Bronchial epithelial cell (primary cell): ENCODE measurements at regions not wholly inside any gene's neighbourhood (a gene's known extent, or its start where the extent isn't known, plus 50 kb on each side); places are given as distances from the start of the nearest gene placed in this dataset.

ENCODE experiments used
- DNase-seq: peaks from one replicate; pipeline ENCODE4 v3.0.0-alpha.2; 2010; ENCODE audit warnings: low read depth
- FAIRE-seq: peaks from 2 replicates; lab custom pipeline; 2011; peaks lifted over from hg19 to GRCh38; lab: Jason Lieb, UNC
- H3K27me3 ChIP-seq: 2 replicates; pipeline ENCODE4 v1.5.1; 2011; ENCODE audit warnings: low read length; ENCODE audit not compliant: control insufficient read depth, insufficient read depth
- H3K36me3 ChIP-seq: 2 replicates; pipeline ENCODE4 v1.5.1; 2011; ENCODE audit warnings: low read length; ENCODE audit not compliant: control insufficient read depth, insufficient read depth
- H3K4me3 ChIP-seq: 2 replicates; pipeline ENCODE4 v1.5.1; 2011; ENCODE audit warnings: mild to moderate bottlenecking, low read depth, low read length, control low read depth
- CTCF ChIP-seq: IDR thresholded peaks from 2 replicates; pipeline ENCODE4 v1.5.1; 2011; ENCODE audit warnings: mild to moderate bottlenecking, moderate library complexity, low read length, control low read depth, inconsistent platforms; ENCODE audit not compliant: insufficient read depth, severe bottlenecking

GRCh38 chr1:182280504-182280900, 111.1 kb downstream of the GLUL start:
- no peak for FAIRE-seq
- no peak for DNase-seq
- H3K27me3 ChIP-seq, result no peaks in the 10 kb centered on the region

GRCh38 chr1:182279724-182280503, 111.7 kb downstream of the GLUL start:
- H3K36me3 ChIP-seq, result no peaks in the 10 kb centered on the region
- FAIRE-seq, result no peak
- no peak overlapping the region for H3K4me3 ChIP-seq
- H3K27me3 ChIP-seq, result no peaks in the 10 kb centered on the region
- no peak for DNase-seq
- no peak for TF ChIP-seq CTCF

More at GRCh38 chr1:182280504-182280900, 111.1 kb downstream of the GLUL start:
- H3K4me3 ChIP-seq, result no peak overlapping the region
- TF ChIP-seq CTCF, result no peak
- H3K36me3 ChIP-seq, result no peaks in the 10 kb centered on the region

- no peak for FAIRE-seq
- TF ChIP-seq CTCF, result no peak
- Histone ChIP-seq H3K4me3 (no peak overlapping the region), H3K27me3 (no peaks in the 10 kb centered on the region), H3K36me3 (no peaks in the 10 kb centered on the region)
- DNase-seq, result no peak
Observed at GRCh38 chr1:182279302-182279701, 112.3 kb downstream of the GLUL start.

- TF ChIP-seq CTCF, result no peak
- DNase-seq (no peak), FAIRE-seq (no peak)
- Histone ChIP-seq H3K4me3 (no peak overlapping the region), H3K27me3 (no peaks in the 10 kb centered on the region), H3K36me3 (no peaks in the 10 kb centered on the region)
Observed at GRCh38 chr1:182278144-182279054, 113.2 kb downstream of the GLUL start.

- Histone ChIP-seq H3K27me3 (no peaks in the 10 kb centered on the region), H3K36me3 (no peaks in the 10 kb centered on the region), H3K4me3 (no peak overlapping the region)
- FAIRE-seq, result no peak
- DNase-seq, result no peak
- no peak for TF ChIP-seq CTCF
Observed at GRCh38 chr1:182275271-182275670, 116.3 kb downstream of the GLUL start.
